GM23248 (cell line): ENCODE measurements at regions not wholly inside any gene's neighbourhood (a gene's known extent, or its start where the extent isn't known, plus 50 kb on each side); places are given as distances from the start of the nearest gene placed in this dataset.
"Not testable (repeated sequence)": the region's sequence is repeated elsewhere in the genome, so short reads cannot be mapped to it uniquely, and the experiment has no call there.

Experiments used
- DNase-seq: peaks from one replicate; pipeline ENCODE4 v3.0.0-alpha.2; 2015
- H2AFZ ChIP-seq: fragments of 200-600 bp; sonication (generic); 2 replicates; pipeline ENCODE4 v1.6.1; 2016; ENCODE audit warnings: antibody characterized with exemption
- H3F3A ChIP-seq: fragments of 200-600 bp; sonication (generic); 2 replicates; pipeline ENCODE4 v1.6.1; 2016; ENCODE audit warnings: mild to moderate bottlenecking, antibody characterized with exemption, mixed run types; ENCODE audit not compliant: insufficient read depth
- H3K27ac ChIP-seq: fragments of 200-600 bp; sonication (generic); 2 replicates; pipeline ENCODE4 v1.5.1; 2016; ENCODE audit warnings: mild to moderate bottlenecking
- H3K27me3 ChIP-seq: fragments of 200-600 bp; sonication (generic); replicated peaks from 2 replicates; pipeline ENCODE4 v1.6.1; 2016; ENCODE audit warnings: mild to moderate bottlenecking; ENCODE audit not compliant: insufficient read depth
- H3K36me3 ChIP-seq: fragments of 200-600 bp; sonication (generic); 2 replicates; pipeline ENCODE4 v1.6.1; 2016; ENCODE audit warnings: low read depth, mild to moderate bottlenecking
- H3K4me1 ChIP-seq: fragments of 200-600 bp; sonication (generic); 2 replicates; pipeline ENCODE4 v1.6.1; 2016; ENCODE audit warnings: mild to moderate bottlenecking; ENCODE audit not compliant: insufficient read depth
- H3K4me2 ChIP-seq: fragments of 200-600 bp; sonication (generic); one replicate; pipeline ENCODE4 v1.6.1; 2016; ENCODE audit warnings: mild to moderate bottlenecking; ENCODE audit not compliant: unreplicated experiment
- H3K4me3 ChIP-seq: fragments of 200-600 bp; sonication (generic); 2 replicates; pipeline ENCODE4 v1.5.1; 2016; ENCODE audit warnings: mild to moderate bottlenecking
- H3K79me2 ChIP-seq: fragments of 200-600 bp; sonication (generic); 2 replicates; pipeline ENCODE4 v1.6.1; 2016; ENCODE audit warnings: mild to moderate bottlenecking; ENCODE audit not compliant: insufficient read depth
- H3K9ac ChIP-seq: fragments of 200-600 bp; sonication (generic); 2 replicates; pipeline ENCODE4 v1.6.1; 2016; ENCODE audit warnings: mild to moderate bottlenecking
- H3K9me2 ChIP-seq: fragments of 200-600 bp; sonication (generic); 2 replicates; pipeline ENCODE4 v1.6.1; 2016; ENCODE audit warnings: mixed run types, mild to moderate bottlenecking, moderate library complexity; ENCODE audit not compliant: insufficient read depth
- H3K9me3 ChIP-seq: fragments of 200-600 bp; sonication (generic); one replicate; pipeline ENCODE4 v1.6.1; 2017; ENCODE audit warnings: low read depth
- H4K20me1 ChIP-seq: fragments of 200-600 bp; sonication (generic); 2 replicates; pipeline ENCODE4 v1.6.0; 2016; ENCODE audit not compliant: insufficient read depth
- EZH2 ChIP-seq: fragments of 200-600 bp; sonication (generic); IDR thresholded peaks from 2 replicates; pipeline ENCODE4 v1.6.1; 2018; ENCODE audit warnings: antibody characterized with exemption, mild to moderate bottlenecking; ENCODE audit not compliant: insufficient read depth, poor library complexity, severe bottlenecking
- EZH2phosphoT487 ChIP-seq: fragments of 200-600 bp; sonication (generic); IDR thresholded peaks from 2 replicates; pipeline ENCODE4 v1.6.1; 2018; ENCODE audit warnings: antibody characterized with exemption, moderate library complexity, mild to moderate bottlenecking, low read depth; ENCODE audit not compliant: insufficient read depth
- WGBS, 2 experiments: methylation state at CpG; one replicate each; pipeline ENCODE4 v1.1.6; 2015 to 2017; ENCODE audit warnings: low lambda C conversion rate in 2 of 2, low coverage in 1 of 2; ENCODE audit errors: missing lambda C conversion rate in 2 of 2; 5-methylcytosine and 5-hydroxymethylcytosine counted together
- in situ Hi-C: fragments of 300-500 bp; cut with MboI; formaldehyde crosslinking; loops from 2 replicates; pipeline ENCODE4 v1.15.0; 2020

GRCh38 chr4:89493367-89493766, 185.8 kb upstream of the GPRIN3 start:
- Histone ChIP-seq H2AFZ (peak overlapping the region; percentile 48; the same call in 1 of the 2 replicates), H3K36me3 (no peaks in the 10 kb centered on the region), H3K9me2 (no peaks in the 10 kb centered on the region), H3K4me1 (peaks cover 27% of the 10 kb centered on the region), H4K20me1 (no peaks in the 10 kb centered on the region), H3F3A (0 out of 2 replicates have a peak, but pooled peaks cover 22% of the 10 kb centered on the region), H3K4me3 (no peak overlapping the region), H3K4me2 (peak overlapping the region; percentile 85), H3K27ac (peak overlapping the region; percentile 59; the same call in 1 of the 2 replicates), H3K9me3 (no peaks in the 10 kb centered on the region), H3K27me3 (no peaks in the 10 kb centered on the region), H3K79me2 (no peaks in the 10 kb centered on the region), H3K9ac (no peak overlapping the region)
- DNase-seq = no peak
- TF ChIP-seq EZH2 (no peak), EZH2phosphoT487 (no peak)
- in situ Hi-C loops = loop anchor here (25.0 kb wide), 1 partner anchor 394 kb away; the partner anchor contains the start of gene MMRN1
- 69 to 71% methylated on average over 3 of the region's 3 CpGs for WGBS, 2 experiments

DNA sequence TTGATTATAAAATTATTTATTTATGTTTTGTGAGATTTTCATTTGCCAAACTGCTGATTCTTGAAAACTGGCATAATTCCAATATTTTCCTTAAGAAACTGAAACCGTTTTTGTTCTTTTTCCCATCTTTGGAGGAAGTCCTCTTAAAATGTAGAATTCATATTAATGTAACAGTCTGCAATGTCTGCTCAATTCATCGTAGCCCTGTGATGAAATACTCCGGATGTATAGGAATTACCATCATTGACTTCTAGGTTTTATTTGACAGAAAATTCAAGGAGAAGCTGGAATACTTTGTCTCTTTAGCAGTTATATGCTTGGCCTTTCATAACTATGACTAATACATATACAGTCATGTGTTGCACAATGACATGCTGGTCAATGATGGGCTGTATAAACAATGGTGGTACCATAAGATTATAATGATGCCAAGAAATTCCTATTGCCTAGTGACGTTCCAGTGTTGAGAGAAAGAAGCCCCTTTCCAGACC, 185.0 kb upstream of the GPRIN3 start:
- WGBS, 2 experiments = 24 to 30% methylated on average over 4 of the region's 4 CpGs
- Histone ChIP-seq H3K4me2 (peak overlapping the region; percentile 85), H4K20me1 (no peaks in the 10 kb centered on the region), H3K9me3 (no peaks in the 10 kb centered on the region), H3K27ac (peak overlapping the region; percentile 59), H3K4me3 (peak overlapping the region; percentile 51), H3K27me3 (no peaks in the 10 kb centered on the region), H3K36me3 (no peaks in the 10 kb centered on the region), H3K9ac (peak overlapping the region; percentile 35; the same call in 1 of the 2 replicates), H2AFZ (peak overlapping the region; percentile 48; the same call in 1 of the 2 replicates), H3K9me2 (no peaks in the 10 kb centered on the region), H3F3A (0 out of 2 replicates have a peak, but pooled peaks cover 22% of the 10 kb centered on the region), H3K79me2 (no peaks in the 10 kb centered on the region), H3K4me1 (peaks cover 27% of the 10 kb centered on the region)
- TF ChIP-seq EZH2phosphoT487 (no peak), EZH2 (no peak)
- peak; percentile 85 for DNase-seq
- in situ Hi-C loops = loop anchor here (25.0 kb wide), 1 partner anchor 395 kb away; the partner anchor contains the start of gene MMRN1

DNA sequence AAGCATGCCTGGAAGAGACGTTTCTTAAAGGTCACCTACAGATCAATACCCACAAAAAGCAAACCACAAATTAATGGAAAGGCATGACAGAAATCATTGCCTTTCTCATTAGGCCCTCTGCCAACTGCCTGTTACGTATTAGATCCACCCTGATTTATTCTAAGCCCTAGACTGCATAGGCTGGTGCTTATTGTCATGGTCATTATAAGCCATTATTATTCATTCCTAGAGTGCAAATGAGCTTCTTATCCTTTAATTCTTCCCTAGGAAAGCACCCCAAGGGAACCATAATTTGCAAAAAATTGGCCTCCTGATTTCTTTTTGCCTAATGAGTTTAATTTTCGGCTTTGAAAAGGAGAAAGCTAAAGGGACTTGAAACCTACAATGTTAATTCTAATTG, 184.2 kb upstream of the GPRIN3 start:
- Histone ChIP-seq H3K4me2 (peak overlapping the region; percentile 85), H3K4me3 (no peak overlapping the region), H3K79me2 (no peaks in the 10 kb centered on the region), H3K9me3 (no peaks in the 10 kb centered on the region), H3K9me2 (no peaks in the 10 kb centered on the region), H3K27me3 (no peaks in the 10 kb centered on the region), H4K20me1 (no peaks in the 10 kb centered on the region), H3K4me1 (peaks cover 22% of the 10 kb centered on the region), H2AFZ (peak overlapping the region; percentile 23; the same call in 1 of the 2 replicates), H3F3A (0 out of 2 replicates have a peak, but pooled peaks cover 19% of the 10 kb centered on the region), H3K9ac (no peak overlapping the region), H3K27ac (peak overlapping the region; percentile 59; the same call in 1 of the 2 replicates), H3K36me3 (no peaks in the 10 kb centered on the region)
- 44 to 49% methylated on average over 3 of the region's 3 CpGs for WGBS, 2 experiments
- DNase-seq = no peak
- TF ChIP-seq EZH2 (no peak), EZH2phosphoT487 (no peak)
- in situ Hi-C loops = loop anchor here (25.0 kb wide), 1 partner anchor 396 kb away; the partner anchor contains the start of gene MMRN1

GRCh38 chr4:89489921-89490431, 182.4 kb upstream of the GPRIN3 start:
- not testable (repeated sequence) for DNase-seq, H3K27ac ChIP-seq, H3K27me3 ChIP-seq, H4K20me1 ChIP-seq, H3K4me2 ChIP-seq, H3K9me2 ChIP-seq, H3K4me3 ChIP-seq, H3K9me3 ChIP-seq, H2AFZ ChIP-seq, H3K79me2 ChIP-seq, H3K36me3 ChIP-seq, H3K9ac ChIP-seq
- H3K4me1 ChIP-seq = peaks cover 15% of the 10 kb centered on the region
- WGBS, 2 experiments = 84 to 92% methylated on average over 22 to 34 of the region's 35 CpGs
- in situ Hi-C loops = loop anchor here (25.0 kb wide), 1 partner anchor 397 kb away; the partner anchor contains the start of gene MMRN1
- H3F3A ChIP-seq = 0 out of 2 replicates have a peak, but pooled peaks cover 16% of the 10 kb centered on the region
